GM12878 (cell line): ENCODE measurements at regions not wholly inside any gene's neighbourhood (a gene's known extent, or its start where the extent isn't known, plus 50 kb on each side); places are given as distances from the start of the nearest gene placed in this dataset.

Experiments
- ATAC-seq: fragments of 200-7000 bp; cut with Tn5 transposase; 3 replicates; pipeline ENCODE4 v1.9.1; 2020; ENCODE audit warnings: mild to moderate bottlenecking, moderate library complexity
- BruUV-seq: library from RNA; stranded (reverse); fragments of 400-500 nt; replicated peaks from 2 replicates; lab custom pipeline; 2021; lab: Mats Ljungman, UMichigan
- CTCF ChIA-PET: fragments of 300-600 bp; sonication (Branson Sonifier 250); formaldehyde crosslinking; extraction: SDS; loops from one replicate; lab custom pipeline; 2021; ENCODE audit warnings: inconsistent platforms; lab: Yijun Ruan, JAX
- POLR2A ChIA-PET: fragments of 350-600 bp; formaldehyde crosslinking; extraction: SDS; loops from one replicate; lab custom pipeline; 2021; ENCODE audit warnings: inconsistent platforms; lab: Charles Lee
- RAD21 ChIA-PET: fragments of 300-600 bp; sonication (Branson Sonifier 250); formaldehyde crosslinking; loops from one replicate; lab custom pipeline; 2023; ENCODE audit warnings: antibody characterized with exemption; ENCODE audit not compliant: unreplicated experiment; lab: Charles Lee
- SMC1A ChIA-PET: fragments of 300-600 bp; sonication (Branson Sonifier 250); formaldehyde crosslinking; loops from one replicate; lab custom pipeline; 2023; ENCODE audit not compliant: unreplicated experiment, uncharacterized antibody; lab: Charles Lee
- DNase-seq: peaks from one replicate; pipeline ENCODE4 v3.0.0-alpha.2; 2011; ENCODE audit warnings: low read depth, low spot score
- FAIRE-seq: peaks from 3 replicates; lab custom pipeline; 2011; peaks lifted over from hg19 to GRCh38; lab: Jason Lieb, UNC
- H2AFZ ChIP-seq: 2 replicates; pipeline ENCODE4 v1.6.0; 2011; ENCODE audit warnings: low read depth, low read length, control low read depth; ENCODE audit not compliant: control insufficient read depth
- H3K27ac ChIP-seq: 2 replicates; pipeline ENCODE4 v1.5.1; 2011; ENCODE audit warnings: control low read depth; ENCODE audit not compliant: control insufficient read depth, insufficient read depth
- H3K27me3 ChIP-seq, 2 experiments: replicated peaks in 1 of 2; 2 replicates each; pipeline versions ENCODE4 v1.6.0 to v1.6.1; 2011; ENCODE audit warnings: low read length in 1 of 2; ENCODE audit not compliant: control insufficient read depth in 2 of 2, insufficient read depth in 2 of 2
- H3K36me3 ChIP-seq, 2 experiments: 2 replicates each; pipeline ENCODE4 v1.5.1; 2011; ENCODE audit warnings: low read length in 1 of 2; ENCODE audit not compliant: control insufficient read depth in 2 of 2, insufficient read depth in 2 of 2
- H3K4me1 ChIP-seq: 2 replicates; pipeline ENCODE4 v1.6.1; 2011; ENCODE audit warnings: mild to moderate bottlenecking, low read length, moderate library complexity, mixed read lengths; ENCODE audit not compliant: control insufficient read depth, insufficient read depth
- H3K4me2 ChIP-seq: 2 replicates; pipeline ENCODE4 v1.6.0; 2011; ENCODE audit warnings: control low read depth; ENCODE audit not compliant: control insufficient read depth, insufficient read depth
- H3K4me3 ChIP-seq: fragments of 200-600 bp; sonication (generic); 2 replicates; pipeline ENCODE4 v1.5.1; 2016
- H3K79me2 ChIP-seq: 2 replicates; pipeline ENCODE4 v1.6.0; 2011; ENCODE audit warnings: low read length; ENCODE audit not compliant: control insufficient read depth, insufficient read depth
- H3K9ac ChIP-seq: 2 replicates; pipeline ENCODE4 v1.8.0; 2011; ENCODE audit warnings: low read length, control low read depth, mixed read lengths; ENCODE audit not compliant: control insufficient read depth, insufficient read depth
- H3K9me3 ChIP-seq: replicated peaks from 3 replicates; pipeline ENCODE4 v1.5.1; 2011; ENCODE audit warnings: mild to moderate bottlenecking, low read length; ENCODE audit not compliant: control insufficient read depth, insufficient read depth
- H4K20me1 ChIP-seq: 2 replicates; pipeline ENCODE4 v1.6.0; 2011; ENCODE audit not compliant: control insufficient read depth, insufficient read depth
- CBFB ChIP-seq: IDR thresholded peaks from 2 replicates; pipeline ENCODE4 v1.6.1; 2016; ENCODE audit warnings: antibody characterized with exemption, low read depth
- ESRRA ChIP-seq: IDR thresholded peaks from 2 replicates; pipeline ENCODE4 v1.6.1; 2012; ENCODE audit warnings: mild to moderate bottlenecking, low read length, improper control_type of control experiment
- HCFC1 ChIP-seq: fragments of 150-350 bp; IDR thresholded peaks from 2 replicates; pipeline ENCODE4 v1.6.1; 2014; ENCODE audit warnings: low read length
- IKZF2 ChIP-seq, 2 experiments: fragments of 450-650 bp; IDR thresholded peaks; 2 replicates each; pipeline ENCODE4 v1.6.1; 2017; ENCODE audit warnings: mild to moderate bottlenecking in 2 of 2, moderate library complexity in 2 of 2
- MTA3 ChIP-seq: IDR thresholded peaks from 2 replicates; pipeline ENCODE4 v1.6.1; 2012; ENCODE audit warnings: low read length, inconsistent platforms, borderline replicate concordance
- MYB ChIP-seq: fragments of 150-350 bp; IDR thresholded peaks from 2 replicates; pipeline ENCODE4 v1.6.1; 2014; ENCODE audit warnings: mild to moderate bottlenecking, low read depth, low read length, borderline replicate concordance
- PAX5 ChIP-seq: IDR thresholded peaks from 2 replicates; pipeline ENCODE4 v1.6.1; 2011; ENCODE audit warnings: low read depth, low read length, borderline replicate concordance
- RB1 ChIP-seq: fragments of 450-650 bp; formaldehyde crosslinking; IDR thresholded peaks from 2 replicates; pipeline ENCODE4 v1.6.1; 2017; ENCODE audit warnings: mild to moderate bottlenecking, borderline replicate concordance
- SUZ12 ChIP-seq: fragments of 200-600 bp; sonication (generic); IDR thresholded peaks from one replicate; pipeline ENCODE4 v1.6.1; 2018; ENCODE audit warnings: antibody characterized with exemption, mild to moderate bottlenecking; ENCODE audit not compliant: unreplicated experiment
- TCF7 ChIP-seq: IDR thresholded peaks from 2 replicates; pipeline ENCODE4 v1.6.1; 2014; ENCODE audit warnings: antibody characterized with exemption, borderline replicate concordance
- ZNF274 ChIP-seq: IDR thresholded peaks from one replicate; pipeline ENCODE4 v1.8.0; 2011; ENCODE audit not compliant: insufficient read length, insufficient read depth
- WGBS: methylation state at CpG from one replicate; pipeline ENCODE4 v1.1.6; 2016; ENCODE audit warnings: low lambda C conversion rate; ENCODE audit not compliant: insufficient replicate concordance, insufficient coverage; ENCODE audit errors: missing lambda C conversion rate; 5-methylcytosine and 5-hydroxymethylcytosine counted together
- in situ Hi-C: fragments of 300-500 bp; cut with MboI; formaldehyde crosslinking; loops from 9 replicates; pipeline ENCODE4 v1.14.3; 2018; ENCODE audit warnings: mixed read lengths
- intact Hi-C: fragments of 100-400 bp; cut with micrococcal nuclease; formaldehyde crosslinking; loops from one replicate; pipeline ENCODE4 v1.14.2; 2022; ENCODE audit not compliant: unreplicated experiment
- TF ChIP-seq, protein P1 (sequence below): fragments of 150-350 bp; IDR thresholded peaks from 2 replicates; pipeline ENCODE4 v1.6.1; 2016; ENCODE audit warnings: low read depth, low read length
- TF ChIP-seq, protein P2 (sequence below): fragments of 450-650 bp; formaldehyde crosslinking; IDR thresholded peaks from 2 replicates; pipeline ENCODE4 v1.4.0; 2020; ENCODE audit warnings: mild to moderate bottlenecking, moderate library complexity
- TF ChIP-seq, protein P3 (sequence below): fragments of 450-650 bp; formaldehyde crosslinking; IDR thresholded peaks from 2 replicates; pipeline ENCODE4 v1.4.0; 2022; ENCODE audit warnings: mild to moderate bottlenecking, moderate library complexity

DNA sequence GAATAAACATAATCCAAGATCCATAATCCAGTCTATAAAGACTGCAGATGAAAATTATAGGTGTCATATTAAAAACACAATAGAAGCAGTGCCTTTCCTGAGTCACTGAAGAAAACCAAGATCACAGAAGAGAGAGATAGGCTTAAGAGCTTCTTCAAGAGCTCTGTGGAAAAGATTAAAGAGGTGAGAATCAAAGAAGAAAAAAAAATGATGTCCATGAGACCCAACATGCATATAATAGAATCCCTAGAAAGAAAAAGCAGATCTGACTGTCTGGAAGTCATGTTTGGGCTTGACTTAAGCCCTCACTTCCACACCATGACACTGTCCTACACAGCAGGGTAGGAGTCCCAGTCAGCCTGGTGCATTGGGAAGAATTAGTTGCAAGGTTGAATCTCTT, 205.6 kb upstream of the PROK2 start (continued):
- TF ChIP-seq, protein P1, sequence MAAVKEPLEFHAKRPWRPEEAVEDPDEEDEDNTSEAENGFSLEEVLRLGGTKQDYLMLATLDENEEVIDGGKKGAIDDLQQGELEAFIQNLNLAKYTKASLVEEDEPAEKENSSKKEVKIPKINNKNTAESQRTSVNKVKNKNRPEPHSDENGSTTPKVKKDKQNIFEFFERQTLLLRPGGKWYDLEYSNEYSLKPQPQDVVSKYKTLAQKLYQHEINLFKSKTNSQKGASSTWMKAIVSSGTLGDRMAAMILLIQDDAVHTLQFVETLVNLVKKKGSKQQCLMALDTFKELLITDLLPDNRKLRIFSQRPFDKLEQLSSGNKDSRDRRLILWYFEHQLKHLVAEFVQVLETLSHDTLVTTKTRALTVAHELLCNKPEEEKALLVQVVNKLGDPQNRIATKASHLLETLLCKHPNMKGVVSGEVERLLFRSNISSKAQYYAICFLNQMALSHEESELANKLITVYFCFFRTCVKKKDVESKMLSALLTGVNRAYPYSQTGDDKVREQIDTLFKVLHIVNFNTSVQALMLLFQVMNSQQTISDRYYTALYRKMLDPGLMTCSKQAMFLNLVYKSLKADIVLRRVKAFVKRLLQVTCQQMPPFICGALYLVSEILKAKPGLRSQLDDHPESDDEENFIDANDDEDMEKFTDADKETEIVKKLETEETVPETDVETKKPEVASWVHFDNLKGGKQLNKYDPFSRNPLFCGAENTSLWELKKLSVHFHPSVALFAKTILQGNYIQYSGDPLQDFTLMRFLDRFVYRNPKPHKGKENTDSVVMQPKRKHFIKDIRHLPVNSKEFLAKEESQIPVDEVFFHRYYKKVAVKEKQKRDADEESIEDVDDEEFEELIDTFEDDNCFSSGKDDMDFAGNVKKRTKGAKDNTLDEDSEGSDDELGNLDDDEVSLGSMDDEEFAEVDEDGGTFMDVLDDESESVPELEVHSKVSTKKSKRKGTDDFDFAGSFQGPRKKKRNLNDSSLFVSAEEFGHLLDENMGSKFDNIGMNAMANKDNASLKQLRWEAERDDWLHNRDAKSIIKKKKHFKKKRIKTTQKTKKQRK = no peak
- TF ChIP-seq HCFC1 (no peak), CBFB (no peak), IKZF2 (IDR thresholded peaks at IDR 0.05) (no peak), RB1 (no peak), SUZ12 (no peak), MTA3 (no peak), ZNF274 (no peak), ESRRA (no peak)

DNA sequence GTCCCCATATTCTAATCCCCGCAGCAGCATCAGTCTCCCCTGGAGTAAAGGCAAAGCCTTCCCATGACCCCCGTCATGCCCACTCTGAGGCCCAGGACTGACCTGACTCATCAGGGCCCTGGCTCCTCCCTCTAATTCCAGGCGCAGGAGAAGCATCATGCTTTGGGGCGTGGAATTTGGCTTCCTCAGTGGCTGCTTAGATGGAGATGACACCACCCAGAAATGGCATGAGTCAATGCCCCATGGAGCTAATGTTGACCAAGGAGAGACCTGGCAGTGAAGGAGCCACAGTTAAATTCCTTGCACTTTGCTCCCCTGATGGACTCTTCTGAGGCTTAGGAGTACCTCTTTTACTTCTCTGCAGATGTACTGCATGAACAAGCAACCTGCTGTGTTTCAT, 204.2 kb upstream of the PROK2 start:
- Histone ChIP-seq H3K9ac (no peak overlapping the region), H3K4me3 (no peak overlapping the region), H3K27me3 (no peaks in the 10 kb centered on the region), H2AFZ (no peak overlapping the region), H4K20me1 (no peaks in the 10 kb centered on the region), H3K27ac (no peak overlapping the region), H3K36me3 (no peaks in the 10 kb centered on the region), H3K4me1 (peaks cover 38% of the 10 kb centered on the region), H3K79me2 (no peaks in the 10 kb centered on the region), H3K4me2 (no peak overlapping the region), H3K9me3 (peaks cover 5% of the 10 kb centered on the region; the same call in 2 of the 3 replicates)
- DNase-seq = no peak
- no peak for FAIRE-seq
- intact Hi-C loops (loop anchor here (10.0 kb wide), 1 partner anchor 836 kb away; no protein-coding TSS in a partner anchor), in situ Hi-C loops (no loop called here)
- ChIA-PET POLR2A (interaction anchor here (0.5 to 2.1 kb wide), 4 partner anchors 10 to 105 kb away, joined by 3 to 6 read pairs (median 4); no protein-coding TSS in a partner anchor), SMC1A (interaction anchor here (1.2 to 8.6 kb wide), 7 partner anchors 11 to 112 kb away, joined by 3 to 92 read pairs (median 10); no protein-coding TSS in a partner anchor), CTCF (interaction anchor here (0.7 to 2.7 kb wide), 4 partner anchors 33 to 106 kb away, joined by 3 to 9 read pairs (median 3); no protein-coding TSS in a partner anchor), RAD21 (interaction anchor here (1.3 to 7.5 kb wide), 3 partner anchors 11 to 91 kb away, joined by 4 to 87 read pairs (median 5); no protein-coding TSS in a partner anchor)
- 74% methylated on average over 4 of the region's 4 CpGs for WGBS
- BruUV-seq = no TSS peak
- ATAC-seq = no peak
- TF ChIP-seq TCF7 (no peak), PAX5 (no peak), MYB (no peak)
- TF ChIP-seq, protein P2, sequence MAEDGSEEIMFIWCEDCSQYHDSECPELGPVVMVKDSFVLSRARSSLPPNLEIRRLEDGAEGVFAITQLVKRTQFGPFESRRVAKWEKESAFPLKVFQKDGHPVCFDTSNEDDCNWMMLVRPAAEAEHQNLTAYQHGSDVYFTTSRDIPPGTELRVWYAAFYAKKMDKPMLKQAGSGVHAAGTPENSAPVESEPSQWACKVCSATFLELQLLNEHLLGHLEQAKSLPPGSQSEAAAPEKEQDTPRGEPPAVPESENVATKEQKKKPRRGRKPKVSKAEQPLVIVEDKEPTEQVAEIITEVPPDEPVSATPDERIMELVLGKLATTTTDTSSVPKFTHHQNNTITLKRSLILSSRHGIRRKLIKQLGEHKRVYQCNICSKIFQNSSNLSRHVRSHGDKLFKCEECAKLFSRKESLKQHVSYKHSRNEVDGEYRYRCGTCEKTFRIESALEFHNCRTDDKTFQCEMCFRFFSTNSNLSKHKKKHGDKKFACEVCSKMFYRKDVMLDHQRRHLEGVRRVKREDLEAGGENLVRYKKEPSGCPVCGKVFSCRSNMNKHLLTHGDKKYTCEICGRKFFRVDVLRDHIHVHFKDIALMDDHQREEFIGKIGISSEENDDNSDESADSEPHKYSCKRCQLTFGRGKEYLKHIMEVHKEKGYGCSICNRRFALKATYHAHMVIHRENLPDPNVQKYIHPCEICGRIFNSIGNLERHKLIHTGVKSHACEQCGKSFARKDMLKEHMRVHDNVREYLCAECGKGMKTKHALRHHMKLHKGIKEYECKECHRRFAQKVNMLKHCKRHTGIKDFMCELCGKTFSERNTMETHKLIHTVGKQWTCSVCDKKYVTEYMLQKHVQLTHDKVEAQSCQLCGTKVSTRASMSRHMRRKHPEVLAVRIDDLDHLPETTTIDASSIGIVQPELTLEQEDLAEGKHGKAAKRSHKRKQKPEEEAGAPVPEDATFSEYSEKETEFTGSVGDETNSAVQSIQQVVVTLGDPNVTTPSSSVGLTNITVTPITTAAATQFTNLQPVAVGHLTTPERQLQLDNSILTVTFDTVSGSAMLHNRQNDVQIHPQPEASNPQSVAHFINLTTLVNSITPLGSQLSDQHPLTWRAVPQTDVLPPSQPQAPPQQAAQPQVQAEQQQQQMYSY = no peak
- TF ChIP-seq, protein P3, sequence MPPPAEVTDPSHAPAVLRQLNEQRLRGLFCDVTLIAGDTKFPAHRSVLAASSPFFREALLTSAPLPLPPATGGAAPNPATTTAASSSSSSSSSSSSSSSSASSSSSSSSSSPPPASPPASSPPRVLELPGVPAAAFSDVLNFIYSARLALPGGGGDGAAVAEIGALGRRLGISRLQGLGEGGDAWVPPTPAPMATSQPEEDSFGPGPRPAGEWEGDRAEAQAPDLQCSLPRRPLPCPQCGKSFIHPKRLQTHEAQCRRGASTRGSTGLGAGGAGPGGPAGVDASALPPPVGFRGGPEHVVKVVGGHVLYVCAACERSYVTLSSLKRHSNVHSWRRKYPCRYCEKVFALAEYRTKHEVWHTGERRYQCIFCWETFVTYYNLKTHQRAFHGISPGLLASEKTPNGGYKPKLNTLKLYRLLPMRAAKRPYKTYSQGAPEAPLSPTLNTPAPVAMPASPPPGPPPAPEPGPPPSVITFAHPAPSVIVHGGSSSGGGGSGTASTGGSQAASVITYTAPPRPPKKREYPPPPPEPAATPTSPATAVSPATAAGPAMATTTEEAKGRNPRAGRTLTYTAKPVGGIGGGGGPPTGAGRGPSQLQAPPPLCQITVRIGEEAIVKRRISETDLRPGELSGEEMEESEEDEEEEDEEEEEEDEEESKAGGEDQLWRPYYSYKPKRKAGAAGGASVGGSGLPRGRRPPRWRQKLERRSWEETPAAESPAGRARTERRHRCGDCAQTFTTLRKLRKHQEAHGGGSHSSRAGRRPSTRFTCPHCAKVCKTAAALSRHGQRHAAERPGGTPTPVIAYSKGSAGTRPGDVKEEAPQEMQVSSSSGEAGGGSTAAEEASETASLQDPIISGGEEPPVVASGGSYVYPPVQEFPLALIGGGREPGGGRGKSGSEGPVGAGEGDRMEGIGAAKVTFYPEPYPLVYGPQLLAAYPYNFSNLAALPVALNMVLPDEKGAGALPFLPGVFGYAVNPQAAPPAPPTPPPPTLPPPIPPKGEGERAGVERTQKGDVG (CRISPR knock-in tag) = no peak
